ENCODE measurements at regions not wholly inside any gene's neighbourhood (a gene's known extent, or its start where the extent isn't known, plus 50 kb on each side); places are given as distances from the start of the nearest gene placed in this dataset.

DNA sequence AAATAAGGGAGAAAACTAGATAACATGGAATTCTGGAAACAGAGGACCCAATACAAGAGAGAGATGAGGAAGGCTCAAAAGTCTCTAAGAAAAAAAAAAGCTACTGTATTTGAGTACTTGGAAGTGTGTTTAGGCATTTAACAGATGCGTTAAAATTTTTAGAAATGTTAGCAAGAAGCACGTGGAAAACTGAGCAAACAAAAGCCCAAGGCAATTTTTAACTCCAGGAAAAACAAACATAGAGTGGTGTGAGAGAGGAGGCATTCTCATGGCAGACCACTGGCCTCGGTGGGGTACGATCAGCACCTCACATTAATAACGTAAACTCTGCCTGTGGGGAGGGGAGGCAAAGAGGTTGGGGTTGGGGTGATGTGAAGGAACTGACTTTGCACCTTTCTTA is 321.4 kb downstream of the GADD45G start:
- DNase-seq (ENCODE audit: extremely low read depth in 1 of 2, low read depth in 1 of 2) = no peak

DNA sequence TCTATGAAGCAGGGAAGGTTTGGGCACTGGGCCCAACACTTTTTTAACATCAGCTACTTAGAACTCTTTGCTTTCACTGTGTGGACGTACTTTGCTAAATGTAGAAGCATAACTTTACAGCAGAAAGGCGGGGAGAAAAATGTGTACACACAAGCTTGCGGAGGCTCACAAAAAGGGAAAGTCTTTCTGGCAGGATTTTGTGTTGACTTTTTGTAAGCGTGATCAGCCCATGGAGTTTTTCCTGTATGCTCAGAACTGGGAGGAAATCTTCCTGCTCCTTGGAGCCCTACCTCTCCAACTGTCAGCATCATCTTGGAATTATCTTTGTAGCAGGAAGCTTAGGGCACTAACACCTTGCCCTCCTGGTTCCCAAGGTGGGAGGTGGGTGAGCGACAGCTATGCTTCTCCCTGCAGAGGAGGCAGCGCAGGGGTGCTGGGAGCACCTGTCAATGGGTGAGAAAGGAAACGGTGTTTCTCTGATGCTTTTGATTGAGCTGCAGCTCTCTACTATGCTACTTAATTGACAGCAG is 321.9 kb downstream of the GADD45G start:
- DNase-seq (ENCODE audit: extremely low read depth in 1 of 2, low read depth in 1 of 2) = no peak

DNA sequence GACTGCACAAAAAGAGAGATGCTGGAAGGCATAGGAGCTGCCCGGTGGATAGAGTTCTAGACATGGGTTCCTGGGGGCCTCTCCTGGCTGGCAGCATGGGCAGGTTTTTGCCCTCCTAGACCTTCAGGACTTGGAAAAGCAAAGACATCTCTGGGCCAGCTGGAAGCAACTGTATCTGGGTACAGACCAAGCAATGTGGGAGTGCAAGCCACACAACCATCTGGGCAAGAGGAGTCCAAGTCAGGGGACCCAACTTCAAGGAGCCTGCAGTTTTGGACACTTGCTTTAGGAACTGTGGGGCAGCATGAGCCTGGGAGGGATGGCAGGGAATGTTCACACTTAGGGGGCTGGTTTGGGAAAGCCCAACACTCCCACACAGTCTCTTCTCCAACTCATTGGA is 323.3 kb downstream of the GADD45G start:
- DNase-seq (ENCODE audit: extremely low read depth in 1 of 2, low read depth in 1 of 2) = no peak

DNA sequence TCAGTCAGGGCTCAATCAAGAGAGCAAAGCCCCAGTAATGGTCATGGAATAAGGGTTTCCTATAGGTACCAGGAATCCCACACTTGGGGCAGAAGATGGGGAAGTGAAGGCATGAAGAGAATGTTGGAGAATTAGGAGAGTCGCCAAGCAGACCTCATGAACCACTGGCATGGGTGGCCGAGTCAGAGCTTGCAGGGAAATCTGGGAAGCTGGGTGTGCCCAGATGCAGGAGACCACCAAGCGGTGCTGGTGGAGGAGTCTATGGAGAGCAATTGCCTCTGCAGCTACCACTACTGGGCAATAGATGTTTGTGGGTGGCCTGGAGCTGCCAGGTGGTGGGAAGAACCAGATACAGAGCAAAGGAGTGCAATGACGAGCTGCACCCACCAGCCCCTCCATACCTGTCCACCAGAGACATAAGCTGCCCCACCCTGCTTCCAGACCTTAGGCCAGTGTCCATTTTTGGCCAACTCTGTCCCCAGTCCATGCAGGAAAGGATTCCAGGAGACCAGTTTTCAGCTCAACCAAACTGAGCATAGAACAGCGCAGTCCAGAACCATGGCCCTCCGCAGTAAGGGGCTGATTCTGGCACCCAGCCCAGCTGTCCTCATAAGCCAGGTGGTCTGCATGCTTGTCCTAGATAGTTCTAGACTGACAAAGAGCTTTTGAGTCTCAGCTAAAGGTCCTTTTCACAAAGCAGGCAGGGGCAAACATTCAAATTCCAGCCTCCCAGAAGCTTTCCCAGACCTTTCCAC is 323.9 kb downstream of the GADD45G start:
- DNase-seq (ENCODE audit: extremely low read depth in 1 of 2, low read depth in 1 of 2) = no peak

DNA sequence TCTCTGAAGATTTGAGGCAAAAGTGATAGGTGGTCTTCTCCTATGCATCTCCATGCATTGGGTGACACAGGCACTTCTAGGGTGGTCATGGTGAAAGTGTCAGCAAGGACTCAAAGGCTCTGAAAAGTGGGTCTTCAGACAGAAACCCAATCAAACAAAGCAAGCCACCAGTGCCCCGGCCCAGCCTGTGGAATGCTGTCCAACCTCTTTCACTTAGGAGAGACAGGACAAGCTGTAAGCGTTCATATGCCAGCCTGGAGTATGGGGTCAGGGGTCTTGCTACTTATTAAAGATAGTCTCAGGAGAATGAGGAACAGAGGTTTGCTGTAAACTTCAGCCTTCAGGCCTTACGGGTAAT is 324.5 kb downstream of the GADD45G start:
- no peak for DNase-seq (ENCODE audit: extremely low read depth in 1 of 2, low read depth in 1 of 2)

DNA sequence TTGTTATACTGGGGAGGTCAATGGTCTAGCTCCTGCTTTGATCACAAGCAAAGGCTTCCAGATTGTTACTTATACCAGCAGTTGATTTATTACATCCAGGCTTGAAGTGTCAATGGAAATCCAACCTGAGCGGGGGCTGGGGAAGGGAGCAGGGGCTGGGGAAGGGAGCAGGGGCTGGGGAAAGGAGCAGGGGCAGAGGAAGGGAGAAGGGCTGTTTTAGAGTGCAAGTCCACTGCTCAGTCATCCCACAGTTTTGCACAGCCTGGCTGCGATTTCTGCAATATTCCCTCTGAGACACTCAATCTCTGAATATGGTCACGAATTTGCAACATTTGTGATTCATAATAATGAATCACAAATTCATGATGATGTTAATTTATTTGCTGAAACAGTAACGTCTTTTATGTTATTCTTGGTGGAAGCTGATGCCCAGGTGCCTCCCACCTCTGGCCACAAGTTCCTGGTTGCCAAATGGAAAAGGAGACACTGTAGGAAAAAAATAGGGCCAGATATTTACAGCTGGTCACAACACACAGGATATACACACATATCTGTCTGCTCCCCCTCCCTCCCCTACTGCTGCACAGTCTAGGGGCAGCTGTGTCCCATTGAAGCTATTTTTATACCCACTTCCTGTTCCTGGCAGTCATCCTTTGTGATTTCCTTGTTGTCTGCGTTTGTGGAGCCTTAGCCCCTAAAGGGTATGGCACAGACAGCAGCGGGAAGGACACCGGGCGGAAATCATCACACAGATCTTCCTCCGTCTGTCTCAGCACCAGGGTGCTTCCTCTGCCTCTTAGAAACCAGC is 325.1 kb downstream of the GADD45G start:
- no peak for DNase-seq (ENCODE audit: extremely low read depth in 1 of 2, low read depth in 1 of 2)

DNA sequence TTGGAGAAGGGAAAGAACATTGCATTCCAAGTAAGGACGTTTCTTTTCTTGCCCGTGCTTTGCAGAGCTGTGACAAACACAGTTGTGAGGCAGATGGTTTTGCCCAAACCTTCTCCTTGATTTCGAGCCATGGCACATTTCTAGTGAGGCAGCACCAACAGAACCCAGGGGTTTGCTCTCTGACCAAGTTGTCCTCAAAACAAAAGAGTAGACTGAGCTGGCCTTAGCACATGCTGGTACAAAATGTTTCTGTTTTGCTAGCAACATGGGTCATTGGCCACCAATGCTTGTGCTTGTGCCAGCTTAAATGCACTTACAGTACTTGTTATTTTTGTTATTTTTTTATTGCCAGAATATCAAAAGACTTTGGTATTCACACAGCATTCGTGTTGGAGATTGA is 328.8 kb downstream of the GADD45G start:
- no peak for DNase-seq (ENCODE audit: extremely low read depth in 1 of 2, low read depth in 1 of 2)

DNA sequence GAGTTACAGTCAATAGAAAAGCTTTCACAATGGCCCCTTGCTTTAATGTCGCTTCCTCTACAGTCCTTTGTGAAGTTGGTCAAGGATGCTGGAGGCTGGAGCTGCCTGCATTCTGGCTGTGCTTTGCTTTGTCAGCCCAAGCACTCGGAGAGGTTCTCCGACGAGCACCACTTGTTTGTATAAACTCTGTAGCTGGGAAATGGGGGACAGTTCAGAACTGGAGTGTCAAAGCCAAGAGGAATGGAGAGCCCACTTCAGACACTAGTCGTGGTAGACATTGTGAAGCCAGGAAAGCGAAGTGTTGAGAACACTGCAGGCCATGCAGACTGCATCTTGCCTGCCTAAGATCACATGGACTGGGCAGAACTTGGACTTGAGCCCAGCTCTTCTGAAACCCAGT is 330.3 kb downstream of the GADD45G start:
- DNase-seq (ENCODE audit: extremely low read depth in 1 of 2, low read depth in 1 of 2) = no peak

DNA sequence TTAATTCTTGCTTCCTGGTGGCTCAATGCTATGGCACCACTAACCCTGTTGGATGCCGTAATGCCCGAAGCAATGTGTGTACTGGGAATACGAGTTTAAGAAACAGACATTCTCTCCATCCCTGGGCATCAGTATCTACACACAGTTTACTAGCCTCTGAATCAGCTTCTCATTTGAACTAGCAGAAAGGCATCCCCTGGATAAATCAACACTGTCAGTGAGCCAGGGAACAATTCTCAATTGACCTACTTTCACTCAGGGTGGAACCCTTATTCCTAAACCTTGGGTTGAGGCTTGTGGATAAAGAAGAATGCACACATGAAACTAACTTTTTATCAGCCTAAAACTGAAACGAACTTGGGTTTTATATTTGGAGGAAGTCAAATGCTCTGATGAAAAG is 331.0 kb downstream of the GADD45G start:
- no peak for DNase-seq (ENCODE audit: extremely low read depth in 1 of 2, low read depth in 1 of 2)

DNA sequence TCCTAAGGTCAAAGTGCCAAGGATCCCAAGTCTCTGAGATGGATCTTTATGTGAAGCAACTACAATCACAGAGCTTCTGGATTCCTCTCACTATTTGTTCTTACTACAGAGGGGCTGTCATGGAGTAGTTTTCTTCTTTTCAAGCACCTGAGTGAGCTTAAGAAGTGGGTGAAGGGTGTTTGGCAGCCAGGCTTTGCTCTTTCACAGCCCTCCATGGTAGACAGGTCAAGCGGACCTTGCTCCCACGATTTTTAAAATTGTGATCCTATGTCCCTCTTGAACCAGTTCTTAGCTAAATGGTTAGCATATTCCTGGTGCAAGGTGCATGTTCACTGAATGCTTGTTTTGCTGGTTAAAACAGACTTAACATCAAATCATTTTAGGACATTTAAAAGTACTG is 332.2 kb downstream of the GADD45G start:
- DNase-seq (ENCODE audit: extremely low read depth in 1 of 2, low read depth in 1 of 2) = no peak

DNA sequence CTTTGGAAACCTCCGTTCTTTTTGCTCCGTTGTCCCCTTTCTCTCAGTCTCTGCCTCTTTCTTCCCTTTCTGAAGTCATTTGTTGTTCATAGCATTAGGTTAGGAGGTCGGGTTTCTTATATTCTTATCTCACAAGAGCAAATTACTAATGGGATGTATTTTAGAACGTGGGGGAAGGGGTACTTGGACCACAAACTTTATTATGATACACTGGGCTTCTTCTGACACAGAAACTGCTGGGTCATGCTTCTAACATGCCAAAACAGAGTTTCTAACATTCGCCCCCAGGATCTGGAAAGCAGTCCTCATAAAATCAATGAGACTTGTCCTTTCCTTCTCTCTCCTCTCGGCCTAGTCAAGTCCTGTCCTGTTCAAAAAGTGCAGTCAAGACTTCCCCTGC is 334.4 kb downstream of the GADD45G start:
- no peak for DNase-seq (ENCODE audit: extremely low read depth in 1 of 2, low read depth in 1 of 2)

DNA sequence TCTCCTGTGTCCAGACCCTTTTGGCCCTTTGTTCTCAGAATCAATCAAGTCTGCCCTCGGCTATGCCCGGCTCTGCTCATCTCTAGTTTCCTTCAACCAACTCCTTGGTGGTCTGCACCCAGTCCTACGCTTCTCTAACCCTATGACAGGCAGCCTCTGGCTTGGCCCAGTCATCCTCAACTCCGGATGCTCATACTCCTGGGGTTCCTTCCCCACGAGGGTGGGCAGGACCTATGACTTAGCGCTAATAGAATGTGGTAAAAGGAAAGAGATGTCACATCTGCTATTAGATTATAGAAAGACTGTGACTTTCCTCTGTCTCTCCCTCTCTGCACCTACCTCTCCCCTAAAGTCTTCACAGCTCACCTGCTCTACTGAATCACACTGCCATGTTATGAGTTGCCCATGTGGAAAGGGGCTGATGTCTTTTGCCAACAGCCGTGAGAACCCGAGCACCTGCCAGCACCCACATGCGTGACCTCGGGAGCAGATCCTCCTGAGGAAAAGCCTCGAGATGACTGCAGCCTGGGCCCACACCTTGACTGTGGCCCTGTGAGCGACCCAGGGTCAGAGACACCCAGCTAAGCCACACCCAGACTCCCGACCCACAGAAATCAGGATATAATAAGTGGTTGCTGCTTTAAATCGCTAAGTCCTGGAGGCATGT is 334.9 kb downstream of the GADD45G start:
- DNase-seq (ENCODE audit: extremely low read depth in 1 of 2, low read depth in 1 of 2) = no peak

DNA sequence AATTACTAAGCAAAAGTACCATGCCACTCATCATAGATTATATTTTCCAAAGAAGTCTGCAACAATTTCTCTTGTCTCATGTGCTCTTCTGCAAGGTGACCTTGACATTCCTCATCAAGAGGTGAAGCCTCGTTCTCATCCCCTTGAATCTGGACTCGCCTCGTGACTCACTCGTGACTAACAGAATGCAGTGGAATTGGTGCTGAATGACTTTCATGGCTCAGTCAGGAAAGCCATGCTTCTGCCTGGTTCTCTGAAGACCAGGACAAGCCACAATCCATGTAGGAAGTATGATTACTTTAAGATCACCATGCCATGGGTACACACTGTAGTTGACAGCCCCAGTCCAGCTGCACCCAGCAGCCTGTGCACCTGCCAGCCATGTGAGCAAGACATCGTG is 335.8 kb downstream of the GADD45G start:
- no peak for DNase-seq (ENCODE audit: extremely low read depth in 1 of 2, low read depth in 1 of 2)

DNA sequence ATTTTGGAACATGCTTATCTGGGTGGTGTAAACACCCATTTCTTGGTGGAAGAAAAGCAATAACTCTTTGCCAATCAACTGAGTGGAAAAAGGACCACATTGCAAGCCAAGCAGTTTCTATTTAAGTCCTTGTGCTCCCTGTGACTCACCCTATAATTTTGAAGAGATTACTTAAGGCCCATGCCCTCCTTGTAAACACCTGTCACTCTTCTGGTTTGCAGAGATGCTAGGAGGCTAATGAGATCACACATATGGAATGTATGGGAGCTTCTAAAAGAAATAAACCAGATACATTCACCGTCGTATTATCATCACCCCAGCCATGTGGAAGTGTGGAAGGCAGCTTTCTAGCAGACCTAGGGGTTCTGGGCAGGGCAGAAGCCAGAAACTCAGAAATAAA is 337.1 kb downstream of the GADD45G start:
- DNase-seq (ENCODE audit: extremely low read depth in 1 of 2, low read depth in 1 of 2) = no peak

DNA sequence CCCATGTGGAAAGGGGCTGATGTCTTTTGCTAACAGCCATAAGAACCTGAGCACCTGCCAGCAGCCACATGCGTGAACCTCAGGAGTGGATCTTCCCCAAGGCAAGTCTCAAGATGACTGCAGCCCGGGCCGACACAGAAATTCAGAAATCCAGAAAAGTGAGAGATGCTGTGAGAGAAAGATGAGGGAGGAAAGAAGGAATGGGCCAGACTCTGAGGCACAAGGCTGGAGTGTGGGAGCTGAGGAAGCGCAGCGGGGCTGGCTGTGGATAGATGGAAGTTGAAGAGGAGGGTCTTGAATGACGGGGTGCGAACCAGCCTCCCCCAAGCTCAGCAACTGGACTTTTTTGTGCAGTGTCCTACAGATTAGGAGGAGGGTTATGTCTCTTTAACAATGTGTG is 337.8 kb downstream of the GADD45G start:
- no peak for DNase-seq (ENCODE audit: extremely low read depth in 1 of 2, low read depth in 1 of 2)

DNA sequence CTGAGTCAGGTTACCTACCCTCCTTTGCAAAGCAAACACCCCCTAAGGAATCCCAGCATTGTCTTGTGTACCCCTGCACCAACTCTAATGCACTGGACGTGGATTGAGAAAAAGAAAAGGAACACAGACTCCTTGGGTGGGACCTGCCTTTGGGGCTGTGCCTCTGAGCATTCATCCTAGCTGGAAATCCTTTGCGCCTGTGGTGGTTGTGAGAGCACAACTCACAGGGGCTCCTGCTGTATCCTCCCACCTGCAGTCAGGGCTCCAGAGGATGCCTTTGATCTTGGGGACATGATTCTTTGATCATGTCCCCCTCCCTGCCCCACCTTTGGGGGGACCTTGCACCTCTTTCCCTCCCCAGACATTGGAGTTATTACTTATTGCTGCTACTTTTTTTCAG is 338.5 kb downstream of the GADD45G start:
- no peak for DNase-seq (ENCODE audit: extremely low read depth in 1 of 2, low read depth in 1 of 2)

DNA sequence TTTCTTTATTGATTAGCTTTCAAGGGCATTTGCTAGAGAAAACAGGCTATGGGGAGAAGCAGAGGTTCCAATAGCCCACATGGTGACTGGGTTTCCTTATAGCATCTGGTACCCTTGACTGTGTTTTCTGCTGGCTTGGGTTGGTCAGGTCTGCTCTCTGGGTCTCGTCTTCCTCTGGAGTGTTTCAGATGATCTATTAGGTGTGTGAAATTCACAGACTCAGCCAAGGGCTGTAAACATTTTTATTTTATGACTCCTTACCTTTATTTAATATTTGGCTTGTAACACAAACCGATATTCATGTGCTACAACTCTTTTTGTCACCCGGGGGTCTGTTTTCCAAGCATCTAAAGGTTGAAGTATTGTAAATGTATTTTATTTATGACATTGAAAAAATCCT is 338.9 kb downstream of the GADD45G start:
- DNase-seq (ENCODE audit: extremely low read depth in 1 of 2, low read depth in 1 of 2) = no peak

DNA sequence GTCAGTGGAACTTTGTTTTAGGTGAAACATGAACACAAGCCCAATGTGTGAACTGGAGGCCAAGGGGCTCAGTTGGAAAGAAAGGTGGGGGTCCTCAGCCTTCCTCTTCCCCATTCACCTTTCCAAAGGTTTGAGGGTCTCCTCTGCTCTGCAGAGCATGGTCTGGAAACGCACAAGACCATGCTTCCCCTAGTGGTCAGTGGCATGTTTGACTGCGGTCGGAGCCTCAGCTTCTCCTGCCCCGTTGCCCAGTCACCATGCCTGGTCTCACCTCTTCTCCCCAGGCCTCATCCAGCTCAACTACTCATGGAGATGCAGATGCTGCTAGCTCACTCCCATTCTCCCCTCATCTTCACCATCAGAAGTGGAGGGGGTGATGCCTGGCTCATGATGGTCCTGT is 340.3 kb downstream of the GADD45G start:
- no peak for DNase-seq (ENCODE audit: extremely low read depth in 1 of 2, low read depth in 1 of 2)

DNA sequence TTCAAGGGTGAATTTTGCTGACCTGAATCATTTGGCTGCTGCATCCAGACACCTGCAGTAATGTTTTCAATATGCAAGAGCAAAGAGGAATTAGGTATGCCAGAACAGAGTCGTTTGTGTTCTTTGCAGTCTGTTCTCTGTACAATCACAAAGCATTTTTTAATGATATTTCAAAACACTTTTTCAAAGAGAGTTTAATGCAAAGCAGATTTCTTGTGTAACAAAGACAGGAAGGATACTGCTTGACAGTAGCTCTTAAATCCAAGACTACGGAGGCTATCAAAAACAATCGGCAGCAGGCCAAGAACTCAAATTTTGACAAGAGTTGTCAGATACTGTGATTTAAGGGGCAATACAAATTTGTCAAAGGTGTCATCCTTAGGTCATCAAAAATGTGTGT is 341.9 kb downstream of the GADD45G start:
- DNase-seq (ENCODE audit: extremely low read depth in 1 of 2, low read depth in 1 of 2) = no peak

DNA sequence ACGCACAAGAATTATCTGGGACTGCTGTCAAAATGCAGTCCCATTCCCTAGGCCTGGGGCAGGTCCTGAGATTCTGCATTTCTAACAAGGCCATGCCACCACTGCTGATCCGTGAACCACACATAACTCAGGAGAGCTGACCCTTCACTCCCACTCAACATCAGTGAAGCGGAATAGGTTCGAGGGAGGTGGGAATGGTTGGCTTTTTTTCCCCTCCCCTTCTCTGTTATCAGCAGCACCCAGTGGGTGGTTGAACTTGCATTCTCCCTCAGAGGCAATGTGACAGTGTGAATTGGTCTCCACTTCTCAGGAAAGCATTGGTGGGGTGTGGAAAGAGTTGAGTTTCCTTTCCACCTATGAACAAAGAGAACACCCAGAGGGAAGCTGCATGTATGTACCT is 344.3 kb downstream of the GADD45G start:
- DNase-seq (ENCODE audit: extremely low read depth in 1 of 2, low read depth in 1 of 2) = no peak

DNA sequence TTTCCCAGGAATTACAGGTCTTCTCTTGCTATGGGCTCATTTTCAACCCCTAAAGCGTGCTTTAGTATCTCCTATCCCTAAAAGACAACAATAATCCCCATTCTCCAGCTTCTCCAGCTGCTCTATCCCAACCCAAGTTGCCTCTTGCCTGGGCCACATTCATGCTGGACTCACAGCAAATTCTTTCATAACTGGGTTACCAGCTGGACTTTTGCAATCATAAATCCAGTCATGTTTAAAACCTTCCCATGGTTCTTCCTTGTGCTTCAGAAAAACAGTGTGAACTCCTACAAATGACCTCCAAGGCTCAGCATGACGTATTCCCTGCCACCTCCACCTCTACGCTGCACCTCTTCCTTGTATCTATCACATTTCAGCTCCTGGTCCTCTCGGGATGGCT is 346.9 kb downstream of the GADD45G start:
- no peak for DNase-seq (ENCODE audit: extremely low read depth in 1 of 2, low read depth in 1 of 2)

DNA sequence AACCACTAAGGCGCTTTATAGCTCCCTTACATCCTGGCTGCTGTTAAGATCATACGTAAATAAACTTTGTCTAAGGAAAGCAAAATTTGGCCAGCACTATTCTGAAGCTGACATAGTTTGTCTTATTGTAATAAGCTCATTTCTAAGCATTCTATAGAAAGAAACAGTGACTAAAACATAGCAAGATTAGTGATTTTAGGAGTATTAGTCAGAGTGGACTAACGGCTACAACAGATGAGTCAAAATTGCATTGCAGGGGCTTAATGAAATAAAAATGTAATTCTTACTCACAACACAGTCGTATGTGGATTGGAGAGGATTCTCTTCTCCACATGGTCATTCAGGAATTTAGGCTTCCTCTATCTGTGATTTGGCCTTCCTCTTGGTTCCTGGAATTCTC is 347.6 kb downstream of the GADD45G start:
- no peak for DNase-seq (ENCODE audit: extremely low read depth in 1 of 2, low read depth in 1 of 2)

All from stimulated activated CD8-positive, alpha-beta memory T cell treated with anti-CD3 and anti-CD28 coated beads, Interleukin-7, amount 100 ng/mL, for 48 hours (primary cell).